CD14-positive monocyte (primary cell): ENCODE measurements at regions not wholly inside any gene's neighbourhood (a gene's known extent, or its start where the extent isn't known, plus 50 kb on each side); places are given as distances from the start of the nearest gene placed in this dataset.

Experiments
- DNase-seq, 3 donors: peaks; one replicate each; pipeline ENCODE4 v3.0.0-alpha.2; 2011 to 2022
- H2AFZ ChIP-seq: 2 replicates; pipeline ENCODE4 v1.6.0; 2012; ENCODE audit warnings: mild to moderate bottlenecking, low read depth, low read length, inconsistent platforms; ENCODE audit not compliant: insufficient read depth, poor library complexity, severe bottlenecking
- H3K27ac ChIP-seq, 2 donors: 1 replicate in 1 of 2; 2 replicates in 1 of 2; pipeline ENCODE4 v1.5.1; 2012 to 2013; ENCODE audit warnings: low read length in 2 of 2, control low read depth in 1 of 2, inconsistent platforms in 1 of 2, low read depth in 1 of 2, mild to moderate bottlenecking in 1 of 2
- H3K27me3 ChIP-seq, 2 donors: one replicate each; pipeline versions ENCODE4 v1.6.0 to v1.6.1; 2011 to 2013; ENCODE audit warnings: low read length in 2 of 2; ENCODE audit not compliant: control insufficient read depth in 2 of 2, insufficient read depth in 2 of 2
- H3K36me3 ChIP-seq, 2 donors: replicated peaks in 1 of 2; 1 replicate in 1 of 2; 2 replicates in 1 of 2; pipeline versions ENCODE4 v1.5.1 to v1.6.1; 2012 to 2013; ENCODE audit warnings: low read length in 2 of 2, control low read depth in 1 of 2, inconsistent platforms in 1 of 2, mild to moderate bottlenecking in 1 of 2; ENCODE audit not compliant: insufficient read depth in 2 of 2, control insufficient read depth in 1 of 2
- H3K4me1 ChIP-seq, 2 donors: 1 replicate in 1 of 2; 2 replicates in 1 of 2; pipeline versions ENCODE4 v1.5.1 to v1.6.1; 2012 to 2013; ENCODE audit warnings: low read length in 2 of 2, control low read depth in 1 of 2, inconsistent platforms in 1 of 2, mild to moderate bottlenecking in 1 of 2, moderate library complexity in 1 of 2; ENCODE audit not compliant: insufficient read depth in 2 of 2, control insufficient read depth in 1 of 2
- H3K4me2 ChIP-seq: replicated peaks from 2 replicates; pipeline ENCODE3; 2012; ENCODE audit warnings: low read length, moderate library complexity, mild to moderate bottlenecking; ENCODE audit not compliant: poor library complexity, severe bottlenecking; ENCODE audit errors: extremely low read depth
- H3K4me3 ChIP-seq, 3 experiments: fragments of 200-600 bp in 1 of 3; sonication (generic) in 1 of 3; replicated peaks in 1 of 3; 1 replicate in 2 of 3; 2 replicates in 1 of 3; pipeline ENCODE4 v1.5.1; 2011 to 2013; ENCODE audit warnings: low read length in 3 of 3, mild to moderate bottlenecking in 3 of 3, control low read depth in 2 of 3, low read depth in 2 of 3, inconsistent platforms in 1 of 3, moderate library complexity in 1 of 3
- H3K79me2 ChIP-seq: 2 replicates; pipeline ENCODE4 v1.6.0; 2012; ENCODE audit warnings: mild to moderate bottlenecking, control low read depth, inconsistent platforms, low read length, moderate library complexity; ENCODE audit not compliant: insufficient read depth
- H3K9ac ChIP-seq: 2 replicates; pipeline ENCODE4 v1.6.0; 2017; ENCODE audit warnings: low read length, mild to moderate bottlenecking; ENCODE audit not compliant: insufficient read depth, poor library complexity, severe bottlenecking
- H3K9me3 ChIP-seq, 2 donors: replicated peaks in 1 of 2; 1 replicate in 1 of 2; 2 replicates in 1 of 2; pipeline versions ENCODE4 v1.5.1 to v1.6.1; 2012 to 2013; ENCODE audit warnings: low read length in 2 of 2, control low read depth in 1 of 2; ENCODE audit not compliant: control insufficient read depth in 1 of 2, insufficient read depth in 1 of 2
- H4K20me1 ChIP-seq: 2 replicates; pipeline ENCODE4 v1.6.0; 2012; ENCODE audit warnings: mild to moderate bottlenecking, low read length, control low read depth, moderate library complexity; ENCODE audit not compliant: insufficient read depth
- H3K27ac Mint-ChIP-seq, 7 donors: one replicate each; pipeline ENCODE4 v1.8.0; 2020; ENCODE audit warnings: mild to moderate bottlenecking in 7 of 7, mixed read lengths in 7 of 7, moderate library complexity in 6 of 7, inconsistent platforms in 2 of 7
- H3K27me3 Mint-ChIP-seq, 3 donors: one replicate each; pipeline ENCODE4 v1.8.0; 2021 to 2022; ENCODE audit warnings: low read depth in 3 of 3, mild to moderate bottlenecking in 3 of 3, mixed read lengths in 3 of 3, moderate library complexity in 3 of 3, inconsistent platforms in 1 of 3
- H3K36me3 Mint-ChIP-seq, 2 donors: one replicate each; pipeline ENCODE4 v1.8.0; 2020; ENCODE audit warnings: mixed read lengths in 2 of 2, inconsistent platforms in 1 of 2, mild to moderate bottlenecking in 1 of 2
- H3K4me1 Mint-ChIP-seq: one replicate; pipeline ENCODE4 v1.8.0; 2020; ENCODE audit warnings: mild to moderate bottlenecking, mixed read lengths
- H3K4me3 Mint-ChIP-seq, 2 donors: one replicate each; pipeline ENCODE4 v1.8.0; 2020; ENCODE audit warnings: mild to moderate bottlenecking in 2 of 2, mixed read lengths in 2 of 2, moderate library complexity in 1 of 2
- H3K9me3 Mint-ChIP-seq, 7 donors: one replicate each; pipeline ENCODE4 v1.8.0; 2020 to 2022; ENCODE audit warnings: mixed read lengths in 7 of 7, mild to moderate bottlenecking in 6 of 7, moderate library complexity in 6 of 7, inconsistent platforms in 2 of 7
- WGBS: methylation state at CpG from one replicate; pipeline ENCODE4 v1.1.5; 2013; ENCODE audit warnings: missing lambda C conversion rate; ENCODE audit not compliant: insufficient coverage; 5-methylcytosine and 5-hydroxymethylcytosine counted together
- intact Hi-C, 2 donors: fragments of 100-400 bp; cut with micrococcal nuclease; formaldehyde crosslinking; loops; one replicate each; pipeline versions ENCODE4 v1.15.0 to v1.15.1; 2023
- TF ChIP-seq, protein P1 (sequence below): fragments of 200-600 bp; IDR thresholded peaks from one replicate; pipeline ENCODE4 v1.8.0; 2022; ENCODE audit warnings: antibody characterized with exemption, mild to moderate bottlenecking

DNA sequence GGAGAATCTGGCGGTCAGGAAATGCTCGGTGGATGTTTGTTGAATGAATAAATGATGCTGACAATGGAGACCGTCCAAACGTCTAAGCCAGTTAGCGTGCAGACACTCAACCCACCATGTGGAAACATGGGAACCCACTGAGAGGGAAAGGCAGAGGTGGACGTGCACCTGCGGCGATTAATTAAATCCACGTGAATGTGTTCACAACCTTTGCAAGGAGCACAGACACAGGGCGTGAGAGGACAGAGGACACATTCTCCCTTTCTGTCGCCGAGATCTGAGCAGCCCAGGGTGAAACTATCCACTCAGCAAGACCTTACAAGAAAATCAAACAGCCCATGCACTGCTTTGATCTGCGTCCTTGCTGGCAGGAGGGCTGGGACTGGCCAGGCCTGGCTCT is 58.3 kb upstream of the LINC01488 start:
- Mint-ChIP-seq H3K27me3 (peaks cover 6 to 9% (median 8%) of the 10 kb centered on the region in 3 donors), H3K27ac (no peak overlapping the region), H3K4me1 (no peaks in the 10 kb centered on the region), H3K36me3 (no peaks in the 10 kb centered on the region), H3K9me3 (peaks cover 2 to 13% (median 7%) of the 10 kb centered on the region in 7 donors), H3K4me3 (no peak overlapping the region)
- intact Hi-C loops = no loop called here
- H3K4me3 ChIP-seq = no peak overlapping the region
- H3K27me3 ChIP-seq = no peaks in the 10 kb centered on the region
- H2AFZ ChIP-seq = no peak overlapping the region
- H3K9ac ChIP-seq = no peak overlapping the region
- DNase-seq = no peak
- H4K20me1 ChIP-seq = no peaks in the 10 kb centered on the region
- peaks cover 8% of the 10 kb centered on the region in 2 donors for H3K9me3 ChIP-seq
- H3K4me1 ChIP-seq = no peaks in the 10 kb centered on the region
- H3K4me2 ChIP-seq = no peak overlapping the region
- TF ChIP-seq, protein P1, sequence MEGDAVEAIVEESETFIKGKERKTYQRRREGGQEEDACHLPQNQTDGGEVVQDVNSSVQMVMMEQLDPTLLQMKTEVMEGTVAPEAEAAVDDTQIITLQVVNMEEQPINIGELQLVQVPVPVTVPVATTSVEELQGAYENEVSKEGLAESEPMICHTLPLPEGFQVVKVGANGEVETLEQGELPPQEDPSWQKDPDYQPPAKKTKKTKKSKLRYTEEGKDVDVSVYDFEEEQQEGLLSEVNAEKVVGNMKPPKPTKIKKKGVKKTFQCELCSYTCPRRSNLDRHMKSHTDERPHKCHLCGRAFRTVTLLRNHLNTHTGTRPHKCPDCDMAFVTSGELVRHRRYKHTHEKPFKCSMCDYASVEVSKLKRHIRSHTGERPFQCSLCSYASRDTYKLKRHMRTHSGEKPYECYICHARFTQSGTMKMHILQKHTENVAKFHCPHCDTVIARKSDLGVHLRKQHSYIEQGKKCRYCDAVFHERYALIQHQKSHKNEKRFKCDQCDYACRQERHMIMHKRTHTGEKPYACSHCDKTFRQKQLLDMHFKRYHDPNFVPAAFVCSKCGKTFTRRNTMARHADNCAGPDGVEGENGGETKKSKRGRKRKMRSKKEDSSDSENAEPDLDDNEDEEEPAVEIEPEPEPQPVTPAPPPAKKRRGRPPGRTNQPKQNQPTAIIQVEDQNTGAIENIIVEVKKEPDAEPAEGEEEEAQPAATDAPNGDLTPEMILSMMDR = no peak
- H3K79me2 ChIP-seq = no peaks in the 10 kb centered on the region
- H3K27ac ChIP-seq = no peak overlapping the region
- no peaks in the 10 kb centered on the region for H3K36me3 ChIP-seq
- 96% methylated on average over 13 of the region's 13 CpGs for WGBS

DNA sequence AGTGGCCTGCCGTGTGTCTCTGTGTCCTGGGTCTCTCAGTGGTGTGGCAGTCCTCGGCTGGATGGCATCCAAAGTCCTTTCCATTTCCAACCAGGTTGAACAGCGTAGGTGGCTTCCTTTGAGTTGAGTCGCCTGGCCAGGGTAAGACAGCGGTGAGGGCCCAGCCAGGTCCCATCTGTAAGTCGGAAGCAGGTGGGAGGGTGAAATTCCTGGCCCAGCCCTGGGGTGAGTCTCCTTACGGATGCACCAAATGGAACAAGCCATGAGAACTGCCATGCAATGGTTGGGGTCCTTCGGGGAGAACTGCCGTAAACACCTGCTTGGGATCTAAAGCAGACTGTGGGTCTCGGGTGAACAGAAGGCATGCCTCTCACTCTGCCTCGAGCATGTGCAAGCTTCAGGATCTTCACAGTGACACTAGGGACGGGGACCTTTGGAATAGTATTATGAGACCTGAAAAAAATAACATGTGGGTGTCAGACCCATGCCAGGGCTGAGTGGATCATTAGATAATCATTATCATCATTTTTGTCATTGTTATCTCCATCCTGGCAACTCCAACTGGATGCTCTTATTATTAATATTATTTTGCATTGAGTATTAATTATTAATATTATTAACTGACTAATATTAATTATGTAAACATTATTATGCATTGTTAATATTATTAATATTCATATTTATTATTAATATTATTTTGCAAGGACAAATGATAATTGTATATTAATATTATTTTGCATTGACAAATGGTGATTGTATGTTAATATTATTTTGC is 57.7 kb upstream of the LINC01488 start:
- 98% methylated on average over 8 of the region's 12 CpGs for WGBS
- no peak overlapping the region for H3K9ac ChIP-seq
- intact Hi-C loops = no loop called here

More for the DNA sequence above, 57.7 kb upstream of the LINC01488 start:
- Histone ChIP-seq H3K36me3 (no peaks in the 10 kb centered on the region), H3K4me1 (no peaks in the 10 kb centered on the region), H3K27me3 (no peaks in the 10 kb centered on the region), H2AFZ (no peak overlapping the region), H4K20me1 (no peaks in the 10 kb centered on the region), H3K79me2 (no peaks in the 10 kb centered on the region), H3K4me3 (no peak overlapping the region), H3K4me2 (no peak overlapping the region), H3K27ac (no peak overlapping the region), H3K9me3 (peaks cover 8% of the 10 kb centered on the region in 2 donors)
- DNase-seq = no peak
- Mint-ChIP-seq H3K27me3 (peaks cover 6 to 9% (median 8%) of the 10 kb centered on the region in 3 donors), H3K27ac (no peak overlapping the region), H3K4me3 (no peak overlapping the region), H3K9me3 (peaks cover 2 to 13% (median 7%) of the 10 kb centered on the region in 7 donors), H3K4me1 (no peaks in the 10 kb centered on the region), H3K36me3 (no peaks in the 10 kb centered on the region)
- TF ChIP-seq, protein P1 = no peak
